ENCODE measurements at regions not wholly inside any gene's neighbourhood (a gene's known extent, or its start where the extent isn't known, plus 50 kb on each side); places are given as distances from the start of the nearest gene placed in this dataset.
"Not testable (repeated sequence)": the region's sequence is repeated elsewhere in the genome, so short reads cannot be mapped to it uniquely, and the experiment has no call there.

GRCh38 chr9:75289332-75289731, 201.0 kb downstream of the OSTF1 start:
- DNase-seq = no peak

DNA sequence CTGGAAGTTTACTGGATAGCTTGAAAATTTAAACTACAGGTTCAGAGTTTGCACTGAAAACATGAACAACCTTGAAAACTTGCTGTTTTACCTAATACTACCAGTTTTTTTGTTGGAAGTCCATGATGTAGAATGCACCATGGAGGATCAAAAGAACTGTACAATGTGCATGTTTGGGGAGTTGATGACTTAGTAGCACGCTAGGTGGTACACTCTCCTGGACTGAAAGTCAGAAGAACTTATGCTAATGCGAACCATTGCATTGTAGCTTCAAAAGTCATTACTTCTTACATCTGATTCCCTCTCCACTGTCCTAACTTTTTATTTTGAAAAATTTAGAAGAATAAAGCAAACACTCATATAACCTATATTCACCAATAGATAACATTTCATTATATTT, 211.0 kb downstream of the OSTF1 start:
- DNase-seq = no peak

DNA sequence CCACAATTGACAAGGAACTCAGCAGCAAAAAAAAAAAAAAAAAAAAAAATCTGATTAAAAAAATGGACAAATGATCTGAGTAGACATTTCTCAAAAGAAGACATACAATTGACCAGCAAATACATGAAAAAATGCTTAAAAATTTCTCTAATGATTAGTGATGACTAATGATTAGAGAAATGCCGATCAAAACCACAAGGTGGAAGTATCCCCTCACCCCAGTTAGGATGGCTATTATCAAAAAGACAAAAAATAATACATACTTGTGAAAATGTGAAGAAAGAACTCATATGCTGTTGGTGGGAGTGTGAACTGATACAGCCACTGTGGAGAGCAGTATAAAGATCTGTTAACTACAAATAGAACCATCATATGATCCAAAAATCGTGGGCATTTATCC, 245.3 kb downstream of the OSTF1 start:
- DNase-seq = no peak

- DNase-seq = no peak
Observed at GRCh38 chr9:75358846-75359245, 270.5 kb downstream of the OSTF1 start.

DNA sequence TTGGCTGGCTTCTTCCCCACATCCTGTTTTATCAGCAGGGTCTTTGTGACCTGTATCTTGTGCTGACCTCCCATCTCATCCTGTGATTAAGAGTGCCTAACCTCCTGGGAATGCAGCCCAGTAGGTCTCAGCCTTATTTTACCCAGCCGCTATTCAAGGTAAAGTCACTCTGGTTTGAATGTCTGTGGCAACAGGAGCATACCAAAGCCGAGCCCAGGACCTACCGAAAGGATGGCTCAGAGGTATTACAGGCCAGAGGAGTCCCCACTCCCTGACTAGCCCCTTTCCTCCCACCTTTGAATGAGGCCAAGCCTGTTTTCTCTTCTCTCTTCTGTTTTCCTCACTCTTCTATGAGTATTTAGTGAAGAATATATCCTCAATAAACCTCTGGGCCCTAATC, 271.3 kb downstream of the OSTF1 start:
- DNase-seq = no peak

DNA sequence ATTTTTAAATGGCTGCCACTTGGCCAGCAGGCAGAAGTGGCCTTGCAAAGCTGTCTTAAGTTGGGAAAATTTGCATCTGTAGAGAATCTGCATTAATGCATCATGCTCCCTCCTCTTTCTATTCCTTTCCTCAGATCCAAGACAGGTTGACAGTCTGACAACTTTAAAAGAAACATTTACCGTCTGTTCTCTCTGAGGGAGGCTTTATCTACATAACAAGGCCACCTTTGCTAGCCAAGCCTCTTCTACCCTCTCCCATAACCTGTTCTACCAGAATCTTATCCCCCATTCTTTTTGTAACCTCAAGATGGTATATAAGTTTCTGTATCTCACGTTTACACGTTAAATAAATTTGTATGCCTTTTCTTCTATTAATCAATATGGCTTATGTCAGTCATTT, 271.9 kb downstream of the OSTF1 start:
- no peak for DNase-seq

- not testable (repeated sequence) for DNase-seq
Observed at GRCh38 chr9:75362446-75362845, 274.1 kb downstream of the OSTF1 start.

DNA sequence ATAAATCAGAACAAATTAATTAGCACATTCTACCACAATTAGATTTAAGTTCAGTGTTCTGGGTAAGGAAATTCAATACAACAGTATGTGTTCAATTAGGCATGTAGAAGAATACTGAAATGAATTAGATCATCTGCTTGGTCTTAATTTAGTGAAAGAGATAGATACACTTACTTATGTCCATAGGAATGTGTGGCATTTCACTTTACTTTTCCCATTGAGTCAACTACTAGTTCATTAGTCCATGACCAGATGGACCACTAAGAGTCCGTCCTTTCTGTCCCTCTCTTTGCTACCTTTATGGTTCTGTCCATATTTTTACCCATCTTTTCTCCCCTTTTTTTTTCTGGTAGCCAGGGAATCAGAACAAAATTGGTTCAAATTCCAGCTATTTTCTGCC, 276.9 kb downstream of the OSTF1 start:
- no peak for DNase-seq

DNA sequence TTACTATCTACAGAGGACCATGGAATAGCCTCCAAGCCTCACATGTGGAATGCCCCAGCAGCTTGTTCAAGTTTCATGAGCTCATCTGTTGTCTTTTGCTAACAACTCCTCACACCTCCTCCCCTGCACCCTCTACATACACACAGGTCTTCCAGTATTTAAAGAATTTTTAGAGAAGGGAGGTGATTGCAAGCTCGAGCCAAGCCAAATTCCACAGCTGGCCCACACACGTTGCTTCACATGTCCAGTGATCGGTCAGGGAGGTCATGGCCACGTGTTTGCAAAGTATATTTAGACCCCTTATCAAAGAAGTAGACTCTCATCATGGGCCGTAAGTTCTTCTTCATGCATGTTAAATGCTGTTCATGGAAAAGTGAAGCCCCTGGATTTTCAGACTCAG, 281.7 kb downstream of the OSTF1 start:
- no peak for DNase-seq

DNA sequence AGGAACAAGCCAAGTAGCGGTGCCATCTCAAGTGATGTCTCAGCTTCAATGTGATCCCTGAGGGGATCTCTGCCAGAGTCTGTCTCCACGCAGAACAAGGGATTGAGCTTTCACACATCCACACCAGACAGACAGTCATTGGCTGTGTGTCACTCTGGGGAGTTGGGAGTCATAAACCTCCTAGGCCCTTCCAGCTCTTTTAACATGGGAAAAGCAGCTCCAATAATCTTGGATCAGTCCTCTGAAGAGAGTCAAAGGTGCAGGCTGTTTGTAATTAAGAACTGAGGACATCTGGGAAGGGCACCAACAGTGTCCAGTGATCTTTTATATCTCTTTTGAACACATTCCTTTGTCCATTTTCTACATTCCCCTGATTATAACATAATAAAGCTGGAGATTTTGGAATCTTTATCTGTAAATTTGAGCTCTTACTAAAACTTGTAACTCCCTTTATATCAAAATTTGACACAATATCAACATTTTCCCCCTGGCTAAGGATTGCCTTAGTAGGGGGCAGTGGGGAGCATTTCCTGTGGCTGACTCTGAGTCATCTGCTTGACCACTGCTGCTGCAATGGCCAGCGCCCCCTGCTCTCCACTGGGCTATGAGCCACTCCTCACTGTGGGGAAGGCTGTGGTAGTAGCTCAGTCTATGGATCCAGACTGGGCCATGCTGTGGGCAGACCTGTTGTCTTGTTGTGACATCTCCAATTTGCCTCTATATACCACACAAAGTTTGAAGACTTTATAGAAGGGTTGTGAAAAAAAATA, 284.4 kb downstream of the OSTF1 start:
- DNase-seq = no peak

GRCh38 chr9:75376680-75377254, 288.5 kb downstream of the OSTF1 start:
- no peak for DNase-seq

- DNase-seq = no peak
Observed at GRCh38 chr9:75378036-75378435, 289.7 kb downstream of the OSTF1 start.

DNA sequence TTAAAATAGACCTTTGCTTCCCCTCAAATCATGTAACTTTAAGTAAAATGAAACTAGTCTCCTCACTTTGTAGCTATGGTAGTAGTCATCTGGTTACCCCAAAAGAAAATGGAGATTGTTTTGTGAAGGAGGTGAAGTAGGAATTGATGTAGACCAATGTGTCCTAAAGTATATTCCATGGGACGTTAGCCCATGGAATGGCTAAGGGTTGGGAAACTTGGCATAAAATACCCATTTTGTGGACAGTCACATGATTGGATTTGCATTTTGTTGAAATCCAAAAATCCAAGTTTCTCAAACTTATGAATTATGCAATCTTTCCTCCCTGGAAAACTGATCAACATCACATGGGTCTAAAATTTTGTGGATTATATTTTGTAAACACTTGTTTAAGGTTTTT, 290.6 kb downstream of the OSTF1 start:
- no peak for DNase-seq

- DNase-seq = no peak
Observed at GRCh38 chr9:75382126-75382525, 293.8 kb downstream of the OSTF1 start.

- DNase-seq = not testable (repeated sequence)
Observed at GRCh38 chr9:75383420-75384034, 295.2 kb downstream of the OSTF1 start.

DNA sequence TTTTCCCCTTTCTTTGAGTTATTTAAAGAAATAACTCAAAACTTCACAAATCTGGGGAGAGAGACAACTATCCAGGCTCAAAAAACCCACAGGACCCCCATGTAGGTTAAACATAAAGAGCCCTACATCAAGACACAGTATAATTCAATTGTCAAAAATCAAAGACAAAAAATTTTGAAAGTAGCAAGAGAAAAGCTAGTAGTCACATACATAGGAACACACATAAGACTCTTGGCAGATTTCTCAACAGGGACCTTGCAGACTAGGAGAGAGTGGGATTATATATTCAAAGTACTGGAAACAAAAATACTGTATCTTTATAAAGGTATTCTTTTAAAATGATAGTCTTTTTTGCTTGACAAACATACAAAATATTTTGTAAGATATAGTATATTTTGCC, 296.9 kb downstream of the OSTF1 start:
- DNase-seq = no peak

DNA sequence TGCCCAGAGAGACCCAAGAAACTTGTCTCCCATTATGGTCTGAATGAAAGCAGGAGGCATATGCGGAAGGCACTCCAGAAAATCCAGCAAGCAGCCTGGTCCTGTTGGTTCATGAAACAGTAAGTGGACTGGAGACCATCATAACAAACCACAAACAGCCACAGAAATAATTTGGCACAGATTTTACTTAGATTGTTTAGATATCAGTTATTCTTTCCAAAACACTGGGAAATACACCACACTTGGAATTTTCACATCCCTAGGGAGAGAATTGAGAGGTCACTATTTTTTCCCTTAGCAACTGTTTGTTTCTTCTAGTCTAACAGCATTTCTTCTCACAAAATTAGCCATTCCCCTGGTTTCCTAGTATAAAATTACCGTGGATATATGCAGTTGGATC, 300.8 kb downstream of the OSTF1 start:
- DNase-seq = no peak

DNA sequence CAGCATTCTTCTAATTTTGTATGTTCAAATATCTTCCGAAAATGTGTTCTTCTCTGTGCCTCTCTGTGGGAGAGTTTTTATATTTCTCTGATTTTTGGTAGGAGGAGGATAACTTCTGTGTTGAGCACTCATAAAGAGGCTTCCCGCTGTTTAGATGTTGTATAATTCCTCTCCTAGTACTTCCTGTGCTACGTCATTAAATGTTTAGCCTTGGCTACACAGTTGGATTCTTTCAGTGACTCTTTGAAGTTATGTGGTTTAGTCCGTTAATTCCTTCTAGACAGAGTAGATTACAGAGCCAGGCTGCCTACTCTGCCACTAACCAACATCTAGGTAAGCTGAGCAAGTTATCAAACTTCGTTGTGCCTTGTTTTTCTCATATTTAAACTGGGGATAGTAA, 302.6 kb downstream of the OSTF1 start:
- DNase-seq = no peak

DNA sequence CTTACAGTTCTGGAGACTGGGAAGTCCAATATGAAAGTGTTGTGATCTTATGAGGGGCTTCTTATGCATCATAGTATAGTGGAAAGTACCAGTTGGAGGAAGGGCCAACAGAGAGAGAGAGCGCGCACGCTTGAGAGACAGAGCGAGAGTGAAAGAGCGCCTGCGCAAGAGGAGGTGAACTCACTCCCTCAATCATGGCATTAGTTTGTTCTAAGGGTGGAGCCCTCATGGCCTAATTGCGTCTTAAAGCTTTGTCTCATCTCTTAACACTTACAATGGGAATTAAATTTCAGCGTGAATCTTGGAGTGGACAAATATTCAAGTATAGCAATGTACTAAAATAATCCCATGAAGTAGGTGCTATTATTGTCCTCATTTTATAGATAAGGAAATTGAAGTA, 303.2 kb downstream of the OSTF1 start:
- DNase-seq = no peak

GRCh38 chr9:75395336-75395735, 307.0 kb downstream of the OSTF1 start:
- DNase-seq = no peak

DNA sequence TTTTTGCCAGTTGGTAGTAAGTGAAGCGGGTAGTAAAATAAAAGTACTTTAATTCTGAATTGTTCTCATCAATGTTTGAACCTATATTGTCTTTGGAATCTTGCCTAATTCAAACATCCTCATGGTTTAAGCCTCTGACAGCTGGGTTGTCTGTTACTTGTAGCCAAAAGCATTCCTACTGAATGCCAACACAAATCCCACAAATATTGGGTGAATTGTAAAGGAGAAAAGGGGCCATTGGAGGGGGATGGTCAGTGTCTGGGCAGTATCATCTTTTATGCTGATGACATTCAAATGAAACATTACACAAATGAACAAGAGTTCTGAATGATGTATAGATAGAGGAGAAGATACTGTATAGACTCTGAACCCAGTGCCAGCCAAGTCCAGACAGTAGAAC, 309.5 kb downstream of the OSTF1 start:
- DNase-seq = no peak

- no peak for DNase-seq
Observed at GRCh38 chr9:75408391-75408790, 320.1 kb downstream of the OSTF1 start.

GRCh38 chr9:75410405-75410804, 322.1 kb downstream of the OSTF1 start:
- no peak for DNase-seq

- DNase-seq = no peak
Observed at GRCh38 chr9:75414371-75415160, 326.3 kb downstream of the OSTF1 start.
